HG02884 (cell line): ENCODE measurements at regions not wholly inside any gene's neighbourhood (a gene's known extent, or its start where the extent isn't known, plus 50 kb on each side); places are given as distances from the start of the nearest gene placed in this dataset.

Experiments
- ATAC-seq: cut with Tn5 transposase; IDR thresholded peaks from one replicate; pipeline ENCODE4 v1.9.1; 2021; ENCODE audit warnings: mild to moderate bottlenecking, moderate library complexity; ENCODE audit not compliant: unreplicated experiment

GRCh38 chr1:94620345-94621031 lies 78.9 kb upstream of the F3 start:
- ATAC-seq, result no peak

DNA sequence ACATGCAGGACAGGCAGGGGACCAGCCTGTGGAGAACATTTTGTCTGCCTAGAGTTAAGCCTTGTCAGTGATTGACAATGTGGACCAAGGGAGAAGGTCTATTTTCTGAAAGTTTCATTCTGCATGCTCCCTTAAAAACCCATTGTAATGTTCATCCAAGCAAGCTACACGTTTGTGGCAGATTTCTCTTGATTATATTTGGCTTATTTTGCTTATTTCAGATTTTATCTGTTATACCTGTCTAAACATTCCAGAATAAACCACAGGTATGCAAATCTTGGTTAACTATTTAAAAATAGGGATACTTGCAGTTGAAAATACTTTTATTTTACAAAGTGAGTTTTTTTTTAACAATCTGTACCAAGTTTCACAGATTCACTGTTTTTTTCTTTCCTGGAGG lies 78.2 kb upstream of the F3 start:
- ATAC-seq, result no peak

- ATAC-seq, result no peak
Measured at GRCh38 chr1:94617957-94618739, 76.6 kb upstream of the F3 start.

GRCh38 chr1:94617134-94617805 lies 75.7 kb upstream of the F3 start:
- no peak for ATAC-seq

DNA sequence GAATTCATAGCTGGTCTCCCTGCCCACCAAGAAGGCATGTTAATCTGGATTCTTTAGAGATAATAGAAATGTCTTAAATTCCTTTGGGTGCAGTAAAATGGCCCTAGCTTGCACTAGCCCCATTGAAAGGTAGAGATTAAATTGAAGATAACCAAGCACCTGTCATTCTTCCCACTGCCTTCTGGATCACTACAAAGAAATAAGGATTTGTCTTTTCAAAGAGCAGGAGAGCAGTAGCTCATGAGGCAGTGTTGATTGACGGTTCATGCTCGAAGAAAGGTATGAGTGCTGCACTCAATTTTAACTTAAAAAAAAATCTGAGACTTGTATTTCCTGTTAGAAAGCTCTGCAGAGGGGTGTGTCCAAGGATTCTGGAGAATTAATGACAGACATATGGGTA lies 74.9 kb upstream of the F3 start:
- no peak for ATAC-seq

DNA sequence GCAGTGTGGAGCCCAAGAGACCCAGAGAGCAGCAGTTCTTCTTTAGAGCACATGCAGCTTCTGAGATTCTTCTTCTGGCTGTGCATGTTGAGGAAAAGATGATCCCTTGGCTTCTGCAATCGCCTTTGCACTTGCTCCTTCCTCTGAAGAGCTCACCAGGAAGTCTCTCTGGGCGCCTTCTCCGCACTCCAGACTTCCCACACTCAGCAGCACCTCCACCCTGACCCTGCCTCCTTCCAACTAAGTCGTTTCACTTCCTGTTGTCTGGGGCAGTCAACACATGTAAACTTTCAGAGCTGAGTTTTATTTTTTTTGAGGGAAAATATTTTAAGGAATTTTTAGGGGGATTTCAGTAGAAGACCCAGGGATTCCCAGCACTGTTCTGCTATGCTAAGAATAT lies 73.4 kb upstream of the F3 start:
- ATAC-seq, result no peak

GRCh38 chr1:94614168-94614815 lies 72.7 kb upstream of the F3 start:
- no peak for ATAC-seq

- no peak for ATAC-seq
Measured at GRCh38 chr1:94612525-94613204, 71.1 kb upstream of the F3 start.

DNA sequence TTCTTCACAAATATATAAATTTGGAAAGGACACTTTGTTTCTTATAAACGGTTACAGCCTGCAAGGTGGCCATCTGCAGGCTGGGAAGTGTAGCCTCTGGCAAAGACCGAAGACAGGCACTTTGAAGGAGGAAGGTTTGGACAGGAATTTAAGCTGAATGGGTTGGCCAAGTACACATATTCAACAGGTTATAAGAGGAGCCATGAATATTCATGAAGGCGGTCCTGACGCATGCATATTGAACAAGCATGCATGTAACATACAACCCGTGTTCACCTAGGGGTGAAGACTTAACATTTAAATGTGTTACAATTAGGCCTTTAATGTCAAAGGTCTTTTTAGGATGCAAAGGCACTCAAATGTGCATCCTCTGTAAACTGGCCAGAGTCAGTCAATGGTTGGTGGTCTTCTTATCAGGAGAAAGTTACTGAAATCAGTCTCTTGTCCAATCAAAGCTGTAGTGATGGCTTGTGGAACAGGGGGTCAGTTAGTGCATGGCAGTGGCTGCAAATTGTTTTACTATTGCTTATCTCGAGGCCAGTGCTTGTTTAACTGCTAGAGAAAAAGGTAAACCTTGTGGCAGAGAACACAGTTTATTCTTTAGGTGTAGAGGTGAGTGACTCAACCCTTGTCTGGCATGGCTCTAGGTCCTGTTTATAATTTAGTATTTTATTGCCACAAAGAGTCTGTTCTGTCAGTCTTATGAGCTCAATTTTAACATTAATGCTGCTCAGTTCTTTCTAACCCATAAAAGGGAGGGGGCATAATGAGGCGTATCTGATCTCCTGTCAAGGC lies 70.3 kb upstream of the F3 start:
- no peak for ATAC-seq

DNA sequence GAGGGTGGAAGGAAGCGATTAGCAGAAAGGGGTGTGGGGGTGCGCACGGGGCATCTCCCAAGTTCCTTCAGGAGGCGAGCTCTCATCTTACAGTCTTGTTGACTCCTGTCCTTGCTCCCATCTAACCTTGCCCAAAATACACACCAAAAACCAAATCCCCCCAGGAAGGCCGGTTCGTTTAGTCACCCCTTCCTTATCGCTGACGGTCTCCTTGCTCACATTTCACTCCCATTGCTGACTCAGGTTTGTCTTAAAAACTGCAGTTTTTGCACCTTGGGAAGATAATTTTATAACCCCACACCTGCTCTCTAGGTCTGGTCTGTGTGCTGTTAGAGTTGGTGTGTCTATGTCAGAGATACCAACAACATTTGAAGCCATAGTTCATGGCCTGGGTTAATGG lies 68.1 kb upstream of the F3 start:
- no peak for ATAC-seq

DNA sequence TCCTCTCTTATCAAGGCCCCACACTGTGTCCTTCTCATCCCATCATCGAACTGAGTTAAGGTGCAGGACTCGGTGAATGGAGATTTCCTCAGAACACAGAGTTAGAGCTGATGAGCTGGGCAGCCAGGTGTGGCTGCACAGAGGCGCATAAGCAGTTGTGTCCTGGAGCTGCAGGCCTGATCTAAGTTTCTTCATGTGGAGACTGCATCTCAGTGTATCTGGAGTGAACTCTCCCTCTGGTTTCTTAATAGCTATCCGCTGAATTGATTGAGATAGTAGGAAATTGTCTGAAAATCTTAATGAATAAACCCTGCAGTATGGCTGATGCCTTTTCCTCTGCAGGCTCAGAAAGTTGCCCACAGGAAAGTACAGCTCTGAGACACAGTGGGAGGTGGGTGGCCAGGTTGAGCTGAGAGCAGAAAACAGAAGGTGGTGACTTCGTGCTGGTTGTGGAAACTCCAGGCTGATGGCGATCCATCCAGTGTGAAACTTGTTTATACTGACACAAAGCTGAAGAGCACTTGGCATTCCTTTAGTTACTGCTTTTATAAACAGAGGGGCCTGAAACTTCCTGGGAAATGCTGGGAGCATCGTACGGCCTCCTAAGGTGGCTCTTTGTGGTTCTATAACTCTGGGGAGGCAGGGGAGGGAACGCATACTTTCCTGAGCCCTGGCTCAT lies 67.4 kb upstream of the F3 start:
- ATAC-seq, result no peak

GRCh38 chr1:94608142-94608851 lies 66.7 kb upstream of the F3 start:
- ATAC-seq, result no peak

GRCh38 chr1:94607398-94607797 lies 65.8 kb upstream of the F3 start:
- no peak for ATAC-seq

- ATAC-seq, result no peak
Measured at GRCh38 chr1:94606471-94606870, 64.9 kb upstream of the F3 start.

- ATAC-seq, result no peak
Measured at GRCh38 chr1:94603663-94604062, 62.1 kb upstream of the F3 start.

GRCh38 chr1:94602802-94603625 lies 61.5 kb upstream of the F3 start:
- ATAC-seq, result no peak

GRCh38 chr1:94602316-94602715 lies 60.8 kb upstream of the F3 start:
- ATAC-seq, result no peak

GRCh38 chr1:94600556-94600955 lies 59.0 kb upstream of the F3 start:
- no peak for ATAC-seq
